ENCODE measurements at regions not wholly inside any gene's neighbourhood (a gene's known extent, or its start where the extent isn't known, plus 50 kb on each side); places are given as distances from the start of the nearest gene placed in this dataset.

- Histone ChIP-seq H3K4me3 (no peak overlapping the region), H4K20me1 (ENCODE audit: low read depth) (no peaks in the 10 kb centered on the region), H3K4me1 (no peaks in the 10 kb centered on the region), H3K79me2 (ENCODE audit: low read depth) (no peaks in the 10 kb centered on the region), H3K27ac (no peak overlapping the region), H2AFZ (replicated peaks) (no peak overlapping the region), H3K27me3 (no peaks in the 10 kb centered on the region), H3K9ac (no peak overlapping the region), H3K4me2 (peak overlapping the region; percentile 4), H3K36me3 (no peaks in the 10 kb centered on the region), H3K9me3 (ENCODE audit: low read depth) (no peaks in the 10 kb centered on the region), H3F3A (ENCODE audit: low read depth) (no peaks in the 10 kb centered on the region)
- Mint-ChIP-seq H3K36me3 (no peaks in the 10 kb centered on the region), H3K27me3 (ENCODE audit: insufficient read depth, low read depth) (peaks cover 3% of the 10 kb centered on the region), H3K9me3 (no peaks in the 10 kb centered on the region), H3K4me3 (no peak overlapping the region), H3K27ac (peak overlapping the region; percentile 36), H3K4me1 (peaks cover 33% of the 10 kb centered on the region)
- no peak for DNase-seq (ENCODE audit: low spot score)
- no peak for TF ChIP-seq EZH2phosphoT487 (IDR thresholded peaks at IDR 0.05)
- no peak for TF ChIP-seq EZH2 (IDR thresholded peaks at IDR 0.05)
- TF ChIP-seq, protein P1, sequence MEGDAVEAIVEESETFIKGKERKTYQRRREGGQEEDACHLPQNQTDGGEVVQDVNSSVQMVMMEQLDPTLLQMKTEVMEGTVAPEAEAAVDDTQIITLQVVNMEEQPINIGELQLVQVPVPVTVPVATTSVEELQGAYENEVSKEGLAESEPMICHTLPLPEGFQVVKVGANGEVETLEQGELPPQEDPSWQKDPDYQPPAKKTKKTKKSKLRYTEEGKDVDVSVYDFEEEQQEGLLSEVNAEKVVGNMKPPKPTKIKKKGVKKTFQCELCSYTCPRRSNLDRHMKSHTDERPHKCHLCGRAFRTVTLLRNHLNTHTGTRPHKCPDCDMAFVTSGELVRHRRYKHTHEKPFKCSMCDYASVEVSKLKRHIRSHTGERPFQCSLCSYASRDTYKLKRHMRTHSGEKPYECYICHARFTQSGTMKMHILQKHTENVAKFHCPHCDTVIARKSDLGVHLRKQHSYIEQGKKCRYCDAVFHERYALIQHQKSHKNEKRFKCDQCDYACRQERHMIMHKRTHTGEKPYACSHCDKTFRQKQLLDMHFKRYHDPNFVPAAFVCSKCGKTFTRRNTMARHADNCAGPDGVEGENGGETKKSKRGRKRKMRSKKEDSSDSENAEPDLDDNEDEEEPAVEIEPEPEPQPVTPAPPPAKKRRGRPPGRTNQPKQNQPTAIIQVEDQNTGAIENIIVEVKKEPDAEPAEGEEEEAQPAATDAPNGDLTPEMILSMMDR (IDR thresholded peaks at IDR 0.05) = no peak
These were observed 62.2 kb upstream of the ECHDC3 start for GRCh38 chr10:11679946-11680345.

- Mint-ChIP-seq H3K27me3 (ENCODE audit: insufficient read depth, low read depth) (peaks cover 3% of the 10 kb centered on the region), H3K4me1 (peaks cover 16% of the 10 kb centered on the region), H3K4me3 (no peak overlapping the region), H3K36me3 (no peaks in the 10 kb centered on the region), H3K27ac (no peak overlapping the region), H3K9me3 (no peaks in the 10 kb centered on the region)
- H3K4me3 ChIP-seq = no peak overlapping the region
- no peak for DNase-seq (ENCODE audit: low spot score)
- no peaks in the 10 kb centered on the region for H3K36me3 ChIP-seq
- H3K9me3 ChIP-seq (ENCODE audit: low read depth) = no peaks in the 10 kb centered on the region
- H3K9ac ChIP-seq = no peak overlapping the region
- H3K4me2 ChIP-seq = no peak overlapping the region
- no peaks in the 10 kb centered on the region for H3K4me1 ChIP-seq
- H3K27me3 ChIP-seq = no peaks in the 10 kb centered on the region
- TF ChIP-seq EZH2phosphoT487 (IDR thresholded peaks at IDR 0.05) (no peak), EZH2 (IDR thresholded peaks at IDR 0.05) (no peak)
- TF ChIP-seq, protein P1 (IDR thresholded peaks at IDR 0.05) = no peak
- H3K79me2 ChIP-seq (ENCODE audit: low read depth) = no peaks in the 10 kb centered on the region
- H4K20me1 ChIP-seq (ENCODE audit: low read depth) = no peaks in the 10 kb centered on the region
- H2AFZ ChIP-seq (replicated peaks) = no peak overlapping the region
- H3F3A ChIP-seq (ENCODE audit: low read depth) = no peaks in the 10 kb centered on the region
- H3K27ac ChIP-seq = no peak overlapping the region
These were observed 63.9 kb upstream of the ECHDC3 start for GRCh38 chr10:11678074-11678793.

- H3F3A ChIP-seq (ENCODE audit: low read depth) = no peaks in the 10 kb centered on the region
- no peaks in the 10 kb centered on the region for H3K9me3 Mint-ChIP-seq
- peaks cover 6% of the 10 kb centered on the region for H3K27me3 Mint-ChIP-seq (ENCODE audit: insufficient read depth, low read depth)
These were observed 64.7 kb upstream of the ECHDC3 start for GRCh38 chr10:11677480-11677879.

More at GRCh38 chr10:11677480-11677879, 64.7 kb upstream of the ECHDC3 start:
- DNase-seq (ENCODE audit: low spot score) = no peak
- H3K27me3 ChIP-seq = no peaks in the 10 kb centered on the region
- TF ChIP-seq EZH2phosphoT487 (IDR thresholded peaks at IDR 0.05) (no peak), EZH2 (IDR thresholded peaks at IDR 0.05) (no peak)
- TF ChIP-seq, protein P1 (IDR thresholded peaks at IDR 0.05) = no peak
- no peaks in the 10 kb centered on the region for H3K36me3 ChIP-seq
- H4K20me1 ChIP-seq (ENCODE audit: low read depth) = no peaks in the 10 kb centered on the region
- Mint-ChIP-seq H3K27ac (no peak overlapping the region), H3K4me3 (no peak overlapping the region), H3K4me1 (peaks cover 9% of the 10 kb centered on the region), H3K36me3 (no peaks in the 10 kb centered on the region)
- no peak overlapping the region for H2AFZ ChIP-seq (replicated peaks)
- H3K9me3 ChIP-seq (ENCODE audit: low read depth) = no peaks in the 10 kb centered on the region
- no peak overlapping the region for H3K27ac ChIP-seq
- no peak overlapping the region for H3K4me3 ChIP-seq
- H3K9ac ChIP-seq = no peak overlapping the region
- no peak overlapping the region for H3K4me2 ChIP-seq
- H3K79me2 ChIP-seq (ENCODE audit: low read depth) = no peaks in the 10 kb centered on the region
- H3K4me1 ChIP-seq = no peaks in the 10 kb centered on the region

Data from neural progenitor cell (in vitro differentiated cells).